ENCODE measurements at regions not wholly inside any gene's neighbourhood (a gene's known extent, or its start where the extent isn't known, plus 50 kb on each side); places are given as distances from the start of the nearest gene placed in this dataset.

GRCh38 chr5:4924577-4924976, 215.6 kb upstream of the ADAMTS16 start:
- DNase-seq, result no peak

- DNase-seq, result no peak
Observed at GRCh38 chr5:4927097-4927496, 213.0 kb upstream of the ADAMTS16 start.

DNA sequence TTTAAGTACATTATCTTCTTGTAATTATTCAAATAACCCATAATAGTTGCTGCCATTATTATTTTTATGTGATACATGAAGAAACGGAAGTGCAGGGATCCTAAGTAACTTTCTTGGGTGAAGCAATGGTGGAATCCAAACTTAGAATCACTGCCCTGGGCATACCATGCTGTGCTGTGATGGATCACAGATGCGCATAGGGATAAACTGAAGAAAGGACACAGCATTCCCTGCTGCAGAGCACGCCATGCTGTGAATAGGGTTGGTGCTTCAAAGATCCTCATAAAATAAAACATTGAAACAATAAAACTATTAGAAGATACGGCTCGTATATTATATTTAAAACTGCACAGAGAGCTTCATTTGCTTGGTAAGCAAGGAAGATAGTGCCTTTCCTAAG, 211.7 kb upstream of the ADAMTS16 start:
- no peak for DNase-seq

DNA sequence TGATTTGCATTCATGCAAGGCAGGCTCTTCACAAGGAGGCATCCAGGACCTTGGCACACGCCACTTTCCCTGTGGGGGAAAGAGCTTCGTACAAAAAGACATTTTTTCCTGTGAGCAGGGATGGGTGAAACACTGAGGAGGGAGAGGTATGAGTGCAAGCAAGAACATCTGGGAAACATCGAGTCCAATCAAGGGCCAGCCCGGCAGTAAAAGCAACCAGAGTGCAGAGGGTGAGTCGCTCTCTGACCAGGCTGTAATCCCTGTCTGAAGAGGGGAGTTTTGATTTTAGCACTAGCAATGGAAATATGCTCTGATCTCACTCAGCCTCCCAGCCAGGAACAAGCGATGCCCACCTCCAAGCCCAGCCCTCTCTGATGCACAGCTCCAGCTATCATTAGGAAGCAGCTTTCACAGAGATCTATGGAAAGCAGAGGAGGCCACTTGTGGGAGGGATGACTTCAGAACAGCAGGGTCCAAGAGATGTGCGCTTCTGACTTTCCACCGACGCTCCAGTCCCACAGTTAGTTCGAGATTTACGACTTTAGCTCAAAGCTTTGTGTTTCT, 211.0 kb upstream of the ADAMTS16 start:
- no peak for DNase-seq

- DNase-seq, result no peak
Observed at GRCh38 chr5:4939042-4939781, 200.9 kb upstream of the ADAMTS16 start.

- no peak for DNase-seq
Observed at GRCh38 chr5:4941161-4941560, 199.0 kb upstream of the ADAMTS16 start.

- DNase-seq, result no peak
Observed at GRCh38 chr5:4941957-4942830, 197.9 kb upstream of the ADAMTS16 start.

DNA sequence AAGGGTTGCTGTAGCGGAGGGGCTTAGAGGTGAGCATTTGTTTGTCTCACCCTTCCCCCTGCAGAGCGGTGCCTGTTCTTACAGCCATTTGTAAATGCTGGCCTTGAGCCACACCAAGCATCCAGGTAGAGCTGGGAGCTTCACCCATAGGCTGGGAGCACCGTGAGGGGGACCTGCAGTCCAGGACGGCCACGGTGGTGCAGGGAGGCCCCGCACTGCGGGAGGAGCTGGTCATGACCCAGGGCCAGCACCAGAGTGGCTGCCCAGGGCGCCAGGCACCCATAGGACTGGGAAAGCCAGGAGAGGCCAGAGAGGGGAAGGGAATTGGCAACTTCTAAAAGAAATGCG, 197.3 kb upstream of the ADAMTS16 start:
- no peak for DNase-seq

DNA sequence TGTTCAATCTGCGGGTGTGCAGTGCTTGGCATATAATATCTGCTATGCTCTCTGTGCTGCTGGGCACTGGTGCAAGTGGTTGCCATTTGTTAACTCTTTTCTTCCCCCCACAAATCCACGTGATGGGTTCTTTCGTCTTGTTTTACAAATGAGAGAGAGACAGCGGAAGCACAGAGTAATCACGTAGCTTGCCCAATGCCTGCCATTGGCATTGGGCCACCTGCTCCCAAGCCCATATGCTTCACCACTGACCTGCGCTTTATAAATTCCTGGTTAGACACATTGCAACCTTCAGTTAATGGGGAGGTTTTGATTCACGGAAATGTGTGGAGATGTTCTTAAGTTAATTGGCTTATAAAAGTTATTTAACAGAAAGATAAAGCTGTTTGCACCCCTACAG, 194.8 kb upstream of the ADAMTS16 start:
- no peak for DNase-seq

- no peak for DNase-seq
Observed at GRCh38 chr5:4947106-4947505, 193.0 kb upstream of the ADAMTS16 start.

GRCh38 chr5:4947893-4948536, 192.1 kb upstream of the ADAMTS16 start:
- no peak for DNase-seq

DNA sequence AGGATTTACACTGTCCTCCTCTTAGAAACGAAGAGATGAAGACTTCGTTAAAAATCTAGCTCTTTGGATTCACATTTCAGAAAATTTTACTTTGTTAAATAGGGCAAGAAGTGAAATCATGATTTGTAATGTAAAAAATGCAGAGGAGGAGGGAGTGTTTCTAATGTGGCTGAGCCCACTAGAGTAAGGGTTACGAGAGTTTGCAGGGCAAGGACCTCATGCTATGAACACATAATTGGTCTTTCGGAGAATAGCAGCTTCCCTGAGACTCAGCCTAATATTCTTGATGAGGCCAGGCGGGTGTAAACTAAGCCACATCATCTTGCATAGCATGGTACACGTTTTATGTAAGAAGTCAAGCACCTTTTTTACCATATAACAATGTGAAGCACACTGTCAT, 191.0 kb upstream of the ADAMTS16 start:
- DNase-seq, result no peak

DNA sequence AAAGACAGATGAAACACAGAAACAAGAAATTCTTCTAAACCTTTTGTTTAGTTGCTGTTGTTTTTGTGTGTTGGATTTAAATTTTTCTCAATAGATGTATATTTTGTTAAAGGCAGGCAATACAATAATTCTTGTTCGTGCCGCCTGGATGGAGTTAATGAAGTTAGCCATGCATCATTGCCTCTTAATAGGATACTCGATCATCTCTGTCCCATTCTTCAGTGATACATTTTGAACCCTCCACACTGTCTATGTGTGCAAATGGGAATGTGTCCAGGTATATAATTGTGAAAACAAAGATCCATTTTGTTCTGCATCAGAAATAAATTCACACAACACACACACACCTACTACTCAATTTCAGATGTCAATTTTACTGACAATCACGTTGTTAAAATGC, 186.6 kb upstream of the ADAMTS16 start:
- no peak for DNase-seq

- no peak for DNase-seq
Observed at GRCh38 chr5:4954048-4954447, 186.1 kb upstream of the ADAMTS16 start.

DNA sequence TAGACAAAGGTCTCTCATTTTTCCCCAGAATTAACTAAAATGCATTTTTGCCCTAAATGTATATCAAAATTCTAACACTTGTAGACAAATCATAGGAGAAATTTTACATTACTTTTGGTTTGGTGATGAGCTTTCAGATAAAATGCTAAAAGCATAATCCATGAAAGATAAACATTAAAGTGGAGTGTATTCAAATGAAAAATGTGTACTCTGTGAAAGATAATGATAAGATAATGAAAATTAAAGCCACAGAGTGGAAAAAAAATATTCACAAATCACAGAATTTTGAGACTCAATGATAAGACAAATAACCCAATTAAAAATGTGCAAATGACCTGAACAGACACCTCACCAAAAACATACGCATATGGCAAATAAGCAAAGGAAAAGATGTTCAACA, 176.9 kb upstream of the ADAMTS16 start:
- DNase-seq, result no peak

GRCh38 chr5:4969351-4969750, 170.8 kb upstream of the ADAMTS16 start:
- DNase-seq, result no peak

DNA sequence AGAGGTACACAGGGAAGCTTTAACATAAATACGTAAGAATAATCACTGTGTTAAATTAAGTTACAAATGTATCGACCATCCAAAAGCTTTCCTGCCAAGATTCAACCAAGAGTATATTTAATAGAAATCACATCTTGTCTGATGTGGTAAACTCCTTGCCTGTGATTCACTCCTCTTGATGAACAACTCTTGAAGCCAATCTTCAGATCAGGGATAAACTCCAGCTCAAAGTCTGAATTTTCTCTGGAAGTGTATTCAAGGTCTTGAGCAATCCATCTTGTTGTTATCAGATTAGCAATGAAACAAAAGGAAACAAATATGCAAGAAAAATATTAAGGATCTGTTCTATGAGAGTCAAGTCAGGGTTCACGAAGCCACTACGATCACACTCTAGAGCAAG, 170.0 kb upstream of the ADAMTS16 start:
- no peak for DNase-seq

DNA sequence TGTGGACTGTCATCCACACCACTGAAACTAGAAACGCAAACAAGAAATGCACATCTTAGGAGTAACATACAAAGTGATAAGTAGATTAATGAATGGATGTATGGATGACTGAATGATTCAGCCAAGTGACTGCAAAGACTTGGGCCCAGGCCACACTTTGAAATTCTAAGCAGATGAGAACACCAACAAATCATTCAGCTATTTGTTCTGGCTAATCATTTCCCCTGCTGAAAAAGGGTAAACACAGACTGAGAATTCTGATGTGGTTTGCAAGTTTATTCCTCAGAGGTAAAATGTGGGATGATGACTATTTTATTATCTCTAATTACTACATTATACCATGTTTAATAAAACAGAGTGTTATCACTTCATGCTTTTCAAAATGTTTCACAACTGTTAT, 163.2 kb upstream of the ADAMTS16 start:
- DNase-seq, result peak; percentile 2

DNA sequence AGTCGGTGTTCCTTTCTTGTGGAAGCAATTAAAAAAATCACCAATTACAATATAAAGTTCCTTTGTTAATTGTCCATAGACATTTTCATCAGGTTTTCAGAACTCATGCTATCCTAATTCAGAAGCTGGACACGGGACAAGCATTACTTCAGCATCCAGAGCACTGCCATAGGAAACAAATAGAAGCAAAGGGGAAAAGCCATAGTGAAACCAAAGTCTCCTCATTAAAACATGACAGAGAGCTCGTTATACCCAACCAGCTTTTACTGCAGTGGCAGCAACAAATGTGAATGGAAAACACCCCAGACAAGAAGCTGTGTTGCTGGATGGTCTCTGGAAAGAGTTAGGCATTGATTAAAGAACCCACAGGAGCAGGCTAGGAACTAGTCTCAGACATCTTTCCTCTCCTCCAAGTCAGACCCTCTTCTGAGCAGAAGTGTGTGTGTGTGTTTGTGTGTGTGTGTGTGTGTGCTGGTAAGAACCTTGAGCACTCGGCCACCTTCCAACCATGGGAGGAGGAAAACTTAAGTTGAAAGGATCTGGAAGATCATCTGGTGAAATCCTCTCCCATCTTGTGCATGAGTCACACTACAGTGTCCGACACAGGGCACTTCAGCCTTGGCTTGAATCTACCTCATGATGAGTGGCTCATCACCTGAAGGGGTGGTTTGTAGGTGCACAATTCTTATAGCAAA, 162.6 kb upstream of the ADAMTS16 start:
- DNase-seq, result no peak

- DNase-seq, result no peak
Observed at GRCh38 chr5:4980201-4980600, 159.9 kb upstream of the ADAMTS16 start.

GRCh38 chr5:4981608-4982007, 158.5 kb upstream of the ADAMTS16 start:
- DNase-seq, result no peak

DNA sequence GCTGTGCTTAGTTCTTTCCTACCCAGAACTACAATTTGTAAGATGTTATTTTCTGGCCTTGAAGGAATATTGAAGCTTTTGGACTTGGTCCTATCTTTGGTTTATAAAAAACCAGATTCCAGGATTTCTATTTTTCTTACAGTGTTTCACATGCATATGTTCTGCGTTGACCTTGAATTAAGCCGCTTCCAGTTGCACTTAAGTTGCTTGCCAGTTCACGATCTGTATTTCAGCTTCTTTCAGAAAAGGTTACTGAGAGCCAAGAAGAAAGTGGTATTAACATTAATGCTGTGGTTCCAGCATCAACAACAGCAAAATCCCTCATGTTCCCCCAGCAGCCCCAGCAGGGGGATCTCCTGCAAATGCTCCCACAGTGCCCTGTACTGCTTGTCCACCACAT, 156.4 kb upstream of the ADAMTS16 start:
- no peak for DNase-seq

DNA sequence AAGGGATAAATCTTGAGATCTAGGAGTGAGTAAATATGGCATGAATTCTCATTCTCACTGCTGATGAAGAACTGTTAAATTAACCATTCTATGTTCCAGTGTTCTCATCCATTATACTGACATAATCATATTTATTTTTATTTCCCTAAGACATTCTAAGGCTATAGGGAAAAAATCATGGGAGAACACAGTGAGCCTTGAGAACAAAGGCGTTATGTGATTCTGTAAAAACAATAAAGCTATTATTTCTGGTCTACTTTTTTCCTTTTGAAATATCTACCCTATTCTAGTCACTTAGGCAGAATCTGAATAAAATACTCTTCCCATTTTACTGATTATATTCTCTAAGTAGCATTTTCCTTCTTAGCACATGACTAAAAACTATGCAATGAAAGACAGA, 155.7 kb upstream of the ADAMTS16 start:
- no peak for DNase-seq

Data from fibroblast of upper back skin (primary cell).